ENCODE measurements at regions not wholly inside any gene's neighbourhood (a gene's known extent, or its start where the extent isn't known, plus 50 kb on each side); places are given as distances from the start of the nearest gene placed in this dataset.

- H3K36me3 Mint-ChIP-seq (ENCODE audit: insufficient read depth), result peaks cover 7% of the 10 kb centered on the region
- H3K27me3 Mint-ChIP-seq, result no peaks in the 10 kb centered on the region
- TF ChIP-seq CTCF (IDR thresholded peaks at IDR 0.05; ENCODE audit: unreplicated experiment), result no peak
- H3K4me1 Mint-ChIP-seq (ENCODE audit: low read depth), result no peaks in the 10 kb centered on the region
- DNase-seq (ENCODE audit: low spot score, unreplicated experiment), result no peak
- H3K4me3 Mint-ChIP-seq (ENCODE audit: low read depth), result no peak overlapping the region
- H3K9me3 Mint-ChIP-seq (ENCODE audit: low read depth), result no peaks in the 10 kb centered on the region
- H3K27ac Mint-ChIP-seq, result no peak overlapping the region
Measured at GRCh38 chr5:94027145-94027544, 285.7 kb upstream of the POU5F2 start.

DNA sequence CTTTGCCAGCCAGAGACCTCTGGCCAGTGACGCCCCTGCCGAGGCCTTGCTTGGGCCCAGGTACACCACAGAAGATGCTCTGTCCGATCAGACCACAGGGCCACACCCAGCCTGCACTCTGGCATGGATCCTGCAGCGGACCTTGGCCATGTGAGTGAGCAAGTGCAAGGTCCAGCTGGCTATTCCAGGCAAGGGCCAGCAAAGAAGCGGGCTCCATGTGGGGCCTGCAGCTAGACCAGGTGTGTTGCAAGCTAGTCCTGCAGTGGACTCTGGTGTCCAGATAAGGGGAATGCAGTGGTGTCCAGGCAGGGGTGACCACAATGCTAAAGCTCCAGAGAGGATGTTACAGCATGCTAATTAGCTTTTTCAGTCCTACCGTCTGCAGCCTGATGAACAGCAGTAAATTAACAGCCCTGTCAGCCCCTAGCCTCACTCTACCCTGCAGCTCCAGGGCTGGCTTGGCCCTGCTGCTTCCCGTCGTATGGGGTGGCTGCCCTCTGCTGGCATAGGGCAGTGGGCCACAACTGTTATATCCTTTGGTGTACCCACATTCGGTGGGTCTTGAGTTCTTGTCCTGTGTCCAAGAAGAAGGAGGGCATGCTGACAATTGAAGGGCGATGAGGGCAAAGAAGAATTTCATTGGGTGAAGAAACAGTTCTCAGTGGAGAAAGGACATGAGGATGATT is 284.5 kb upstream of the POU5F2 start:
- H3K27me3 Mint-ChIP-seq, result no peaks in the 10 kb centered on the region
- no peaks in the 10 kb centered on the region for H3K9me3 Mint-ChIP-seq (ENCODE audit: low read depth)
- DNase-seq (ENCODE audit: low spot score, unreplicated experiment), result no peak
- no peaks in the 10 kb centered on the region for H3K4me1 Mint-ChIP-seq (ENCODE audit: low read depth)
- TF ChIP-seq CTCF (IDR thresholded peaks at IDR 0.05; ENCODE audit: unreplicated experiment), result no peak
- H3K36me3 Mint-ChIP-seq (ENCODE audit: insufficient read depth), result peaks cover 7% of the 10 kb centered on the region
- H3K4me3 Mint-ChIP-seq (ENCODE audit: low read depth), result no peak overlapping the region
- H3K27ac Mint-ChIP-seq, result no peak overlapping the region

DNA sequence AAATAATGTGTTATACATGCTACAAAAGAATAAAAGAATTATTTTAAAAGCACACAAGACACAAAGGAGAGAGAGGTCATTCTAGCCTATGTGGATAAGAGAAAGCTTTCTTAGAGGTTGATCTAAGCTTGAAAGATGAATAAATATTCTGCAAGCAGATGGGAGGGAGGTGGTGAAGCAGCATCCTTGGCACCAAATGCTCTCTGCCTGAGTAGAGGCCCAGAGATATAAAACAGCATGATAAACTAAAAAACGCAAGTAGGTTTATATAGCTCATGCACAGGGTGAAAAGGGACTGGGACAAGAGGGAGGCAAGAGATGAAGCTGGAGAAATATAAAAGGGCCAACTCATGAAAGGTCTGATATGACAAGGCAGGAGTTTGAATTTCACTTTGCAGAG is 283.2 kb upstream of the POU5F2 start:
- Mint-ChIP-seq H3K27me3 (no peaks in the 10 kb centered on the region), H3K9me3 (ENCODE audit: low read depth) (no peaks in the 10 kb centered on the region), H3K36me3 (ENCODE audit: insufficient read depth) (peaks cover 4% of the 10 kb centered on the region), H3K4me1 (ENCODE audit: low read depth) (no peaks in the 10 kb centered on the region), H3K27ac (no peak overlapping the region), H3K4me3 (ENCODE audit: low read depth) (no peak overlapping the region)
- TF ChIP-seq CTCF (IDR thresholded peaks at IDR 0.05; ENCODE audit: unreplicated experiment), result no peak
- no peak for DNase-seq (ENCODE audit: low spot score, unreplicated experiment)

DNA sequence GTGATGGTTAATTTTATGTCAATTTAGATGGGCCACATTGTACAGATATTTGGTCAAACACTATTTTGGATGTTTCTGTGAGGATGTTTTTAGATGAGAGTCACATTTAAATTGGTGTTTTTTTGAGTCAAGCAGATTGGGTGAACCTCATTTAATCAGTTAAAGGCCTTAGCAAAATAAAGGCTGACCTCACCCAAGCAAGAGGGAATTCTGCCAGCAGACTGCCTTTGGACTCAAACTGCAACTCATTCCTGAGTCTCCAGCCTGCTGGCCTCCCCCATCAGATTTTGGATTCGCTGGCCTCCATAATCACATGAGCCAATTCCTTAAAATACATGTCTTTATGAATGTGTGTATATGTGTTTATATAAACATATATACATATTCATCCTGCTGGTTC is 282.7 kb upstream of the POU5F2 start:
- no peak overlapping the region for H3K27ac Mint-ChIP-seq
- no peak for TF ChIP-seq CTCF (IDR thresholded peaks at IDR 0.05; ENCODE audit: unreplicated experiment)
- H3K36me3 Mint-ChIP-seq (ENCODE audit: insufficient read depth), result peaks cover 7% of the 10 kb centered on the region
- no peaks in the 10 kb centered on the region for H3K4me1 Mint-ChIP-seq (ENCODE audit: low read depth)
- no peak for DNase-seq (ENCODE audit: low spot score, unreplicated experiment)
- H3K9me3 Mint-ChIP-seq (ENCODE audit: low read depth), result peaks cover 3% of the 10 kb centered on the region
- no peak overlapping the region for H3K4me3 Mint-ChIP-seq (ENCODE audit: low read depth)
- no peaks in the 10 kb centered on the region for H3K27me3 Mint-ChIP-seq

GRCh38 chr5:94021246-94021645 is 279.8 kb upstream of the POU5F2 start:
- H3K4me1 Mint-ChIP-seq (ENCODE audit: low read depth), result no peaks in the 10 kb centered on the region

More at GRCh38 chr5:94021246-94021645, 279.8 kb upstream of the POU5F2 start:
- H3K27me3 Mint-ChIP-seq, result no peaks in the 10 kb centered on the region
- TF ChIP-seq CTCF (IDR thresholded peaks at IDR 0.05; ENCODE audit: unreplicated experiment), result no peak
- H3K27ac Mint-ChIP-seq, result no peak overlapping the region
- no peak overlapping the region for H3K4me3 Mint-ChIP-seq (ENCODE audit: low read depth)
- peaks cover 21% of the 10 kb centered on the region for H3K36me3 Mint-ChIP-seq (ENCODE audit: insufficient read depth)
- peaks cover 15% of the 10 kb centered on the region for H3K9me3 Mint-ChIP-seq (ENCODE audit: low read depth)
- DNase-seq (ENCODE audit: low spot score, unreplicated experiment), result no peak

Data from progenitor cell of endocrine pancreas (in vitro differentiated cells).